ENCODE measurements at regions not wholly inside any gene's neighbourhood (a gene's known extent, or its start where the extent isn't known, plus 50 kb on each side); places are given as distances from the start of the nearest gene placed in this dataset.

GRCh38 chr10:28733245-28733644 is 55.9 kb downstream of the BAMBI start:
- H3K4me3 ChIP-seq (ENCODE audit: low read depth, low read length) = no peak overlapping the region
- no peak for TF ChIP-seq CTCF (IDR thresholded peaks at IDR 0.05; ENCODE audit: control insufficient read depth, extremely low read depth, insufficient read depth)
- no peak for DNase-seq (ENCODE audit: low read depth)

- H3K4me3 ChIP-seq (ENCODE audit: low read depth, low read length) = no peak overlapping the region
- no peak for DNase-seq (ENCODE audit: low read depth)
- TF ChIP-seq CTCF (IDR thresholded peaks at IDR 0.05; ENCODE audit: control insufficient read depth, extremely low read depth, insufficient read depth) = no peak
These were observed 56.3 kb downstream of the BAMBI start for GRCh38 chr10:28733647-28734046.

- DNase-seq (ENCODE audit: low read depth) = no peak
- no peak for TF ChIP-seq CTCF (IDR thresholded peaks at IDR 0.05; ENCODE audit: control insufficient read depth, extremely low read depth, insufficient read depth)
- no peak overlapping the region for H3K4me3 ChIP-seq (ENCODE audit: low read depth, low read length)
These were observed 57.8 kb downstream of the BAMBI start for GRCh38 chr10:28734938-28735759.

GRCh38 chr10:28737096-28737495 is 59.8 kb downstream of the BAMBI start:
- H3K4me3 ChIP-seq (ENCODE audit: low read depth, low read length) = no peak overlapping the region
- TF ChIP-seq CTCF (IDR thresholded peaks at IDR 0.05; ENCODE audit: control insufficient read depth, extremely low read depth, insufficient read depth) = no peak
- no peak for DNase-seq (ENCODE audit: low read depth)

GRCh38 chr10:28738200-28738599 is 60.9 kb downstream of the BAMBI start:
- TF ChIP-seq CTCF (IDR thresholded peaks at IDR 0.05; ENCODE audit: control insufficient read depth, extremely low read depth, insufficient read depth) = no peak
- no peak for DNase-seq (ENCODE audit: low read depth)

GRCh38 chr10:28743576-28743975 is 66.3 kb downstream of the BAMBI start:
- TF ChIP-seq CTCF (IDR thresholded peaks at IDR 0.05; ENCODE audit: control insufficient read depth, extremely low read depth, insufficient read depth) = no peak
- DNase-seq (ENCODE audit: low read depth) = no peak

More at GRCh38 chr10:28738200-28738599, 60.9 kb downstream of the BAMBI start:
- H3K4me3 ChIP-seq (ENCODE audit: low read depth, low read length) = no peak overlapping the region

More at GRCh38 chr10:28743576-28743975, 66.3 kb downstream of the BAMBI start:
- no peak overlapping the region for H3K4me3 ChIP-seq (ENCODE audit: low read depth, low read length)

Measured in LNCaP clone FGC (cell line).